Breast epithelium (tissue), 4 donors: ENCODE measurements at regions not wholly inside any gene's neighbourhood (a gene's known extent, or its start where the extent isn't known, plus 50 kb on each side); places are given as distances from the start of the nearest gene placed in this dataset.

Experiments used
- DNase-seq, 2 donors: peaks; one replicate each; pipeline ENCODE4 v3.0.0-alpha.2; 2019; ENCODE audit warnings: low spot score in 2 of 2
- H3K27ac ChIP-seq, 2 donors: fragments of 200-600 bp; sonication (generic) in 1 of 2; one replicate each; pipeline ENCODE4 v1.5.1; 2016 to 2019; ENCODE audit warnings: mild to moderate bottlenecking in 1 of 2
- H3K27me3 ChIP-seq, 2 donors: fragments of 200-600 bp; sonication (generic) in 1 of 2; one replicate each; pipeline versions ENCODE4 v1.5.1 to v1.6.0; 2017 to 2019; ENCODE audit warnings: control low read depth in 1 of 2, mild to moderate bottlenecking in 1 of 2
- H3K36me3 ChIP-seq: fragments of 200-600 bp; one replicate; pipeline ENCODE4 v1.5.1; 2019
- H3K4me1 ChIP-seq, 2 donors: fragments of 200-600 bp; sonication (generic); one replicate each; pipeline ENCODE4 v1.5.1; 2016 to 2019; ENCODE audit warnings: control low read depth in 1 of 2
- H3K4me3 ChIP-seq, 3 donors: fragments of 200-600 bp; sonication (generic); 1 replicate in 2 of 3; 2 replicates in 1 of 3; pipeline ENCODE4 v1.5.1; 2016 to 2019; ENCODE audit warnings: mild to moderate bottlenecking in 3 of 3, moderate library complexity in 2 of 3
- H3K9me3 ChIP-seq, 2 donors: fragments of 200-600 bp; sonication (generic) in 1 of 2; one replicate each; pipeline ENCODE4 v1.5.1; 2016 to 2019; ENCODE audit warnings: control low read depth in 1 of 2
- CTCF ChIP-seq, 3 donors: fragments of 450-650 bp; IDR thresholded peaks; one replicate each; pipeline ENCODE4 v1.5.1; 2016 to 2017; ENCODE audit warnings: antibody characterized with exemption in 3 of 3, mild to moderate bottlenecking in 3 of 3, moderate library complexity in 3 of 3
- POLR2A ChIP-seq: fragments of 450-650 bp; IDR thresholded peaks from one replicate; pipeline ENCODE4 v1.6.1; 2016; ENCODE audit warnings: antibody characterized with exemption, mild to moderate bottlenecking, moderate library complexity
- POLR2AphosphoS5 ChIP-seq, 3 donors: sonication (generic); formaldehyde crosslinking; IDR thresholded peaks; one replicate each; pipeline ENCODE4 v1.6.1; 2017; ENCODE audit warnings: antibody characterized with exemption in 3 of 3
- intact Hi-C: fragments of 100-400 bp; cut with DNase I; formaldehyde crosslinking; loops from one replicate; pipeline ENCODE4 v1.15.1; 2023; ENCODE audit warnings: low total_unique reads

DNA sequence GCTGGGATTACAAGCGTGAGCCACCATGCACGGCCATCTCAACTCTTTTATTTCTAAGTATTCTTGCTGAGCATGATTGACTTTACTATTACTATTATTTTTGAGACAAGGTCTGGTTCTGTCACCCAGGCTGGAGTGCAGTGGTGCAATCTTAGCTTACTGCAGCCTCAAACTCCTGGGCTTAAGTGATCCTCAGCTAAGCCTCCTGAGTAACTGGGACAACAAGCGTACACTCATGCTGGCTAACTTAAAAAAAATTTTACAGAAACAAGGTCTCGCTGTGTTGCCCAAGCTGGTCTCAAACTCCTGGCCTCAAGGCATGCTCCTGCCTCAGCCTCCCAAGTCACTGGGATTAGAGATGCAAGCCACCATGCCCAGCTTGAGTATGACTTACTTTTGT is 443.7 kb downstream of the ARHGEF28 start:
- Histone ChIP-seq H3K27me3 (no peaks in the 10 kb centered on the region), H3K4me3 (no peak overlapping the region), H3K9me3 (no peaks in the 10 kb centered on the region), H3K27ac (no peak overlapping the region), H3K36me3 (no peaks in the 10 kb centered on the region), H3K4me1 (no peaks in the 10 kb centered on the region)
- TF ChIP-seq CTCF (IDR thresholded peaks at IDR 0.05) (no peak), POLR2A (no peak), POLR2AphosphoS5 (IDR thresholded peaks at IDR 0.05) (no peak)
- no peak for DNase-seq
- intact Hi-C loops: no loop called here

DNA sequence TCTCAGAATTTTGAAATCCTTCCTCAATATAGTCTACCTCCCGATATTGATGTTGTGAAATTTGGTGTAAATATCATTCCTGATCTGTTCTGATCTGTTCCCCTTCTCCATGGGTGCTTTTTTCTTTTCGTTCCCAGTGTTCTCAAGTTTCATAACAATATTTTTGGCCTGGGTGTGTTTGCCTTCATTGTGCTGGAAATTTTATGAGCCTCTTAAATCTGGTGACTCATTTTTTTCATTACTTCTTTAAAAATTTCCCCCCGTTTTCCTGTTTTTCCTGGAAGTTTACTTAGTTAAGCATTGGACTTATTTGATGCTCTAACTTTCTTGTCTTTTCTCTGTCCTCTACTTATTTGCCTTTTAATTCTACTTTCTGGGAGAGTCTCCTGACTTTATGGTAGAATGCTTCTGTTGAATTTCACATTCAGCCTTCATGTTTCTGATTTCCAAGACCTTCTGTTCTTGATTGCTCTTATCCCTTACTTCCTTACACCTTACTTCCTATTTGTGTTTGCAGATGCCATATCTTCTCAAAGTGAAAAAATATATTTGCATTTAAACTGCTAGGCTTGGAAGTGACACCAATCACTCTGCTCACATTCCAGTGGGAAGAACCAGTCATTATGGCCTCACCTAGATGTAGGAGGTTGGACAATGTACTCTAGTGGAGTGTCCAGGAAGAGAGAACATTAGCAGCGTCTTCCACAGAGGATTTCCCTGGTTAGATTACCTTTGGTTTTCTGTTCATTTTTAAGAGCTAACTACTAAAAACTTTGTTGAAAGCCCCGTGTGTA is 441.9 kb downstream of the ARHGEF28 start:
- Histone ChIP-seq H3K27ac (no peak overlapping the region), H3K4me1 (no peaks in the 10 kb centered on the region), H3K4me3 (no peak overlapping the region), H3K9me3 (no peaks in the 10 kb centered on the region), H3K36me3 (no peaks in the 10 kb centered on the region), H3K27me3 (no peaks in the 10 kb centered on the region)
- no peak for DNase-seq
- intact Hi-C loops: no loop called here
- TF ChIP-seq POLR2A (no peak), POLR2AphosphoS5 (IDR thresholded peaks at IDR 0.05) (no peak), CTCF (IDR thresholded peaks at IDR 0.05) (no peak)

DNA sequence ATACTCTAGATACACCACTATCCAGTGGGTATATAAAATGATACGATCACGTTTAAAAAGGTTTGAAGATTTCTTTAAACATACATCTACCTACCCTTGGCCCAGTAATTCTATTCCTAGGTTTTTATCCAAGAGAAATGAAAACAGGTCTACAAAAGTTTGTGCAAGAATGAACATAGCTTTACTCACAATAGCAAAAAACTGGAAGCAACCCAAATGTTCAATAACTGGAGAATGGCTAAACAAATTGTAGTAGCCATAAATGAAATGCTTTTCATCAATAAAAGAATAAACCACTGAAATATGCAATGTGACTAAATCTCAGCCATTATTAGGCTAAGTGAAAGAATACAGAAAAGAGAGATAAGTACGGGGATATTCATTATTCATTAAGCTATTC is 438.9 kb downstream of the ARHGEF28 start:
- intact Hi-C loops: no loop called here
- no peaks in the 10 kb centered on the region for H3K9me3 ChIP-seq
- H3K36me3 ChIP-seq: no peaks in the 10 kb centered on the region
- no peak for TF ChIP-seq POLR2AphosphoS5 (IDR thresholded peaks at IDR 0.05)
- no peak for TF ChIP-seq CTCF (IDR thresholded peaks at IDR 0.05)
- no peak for TF ChIP-seq POLR2A
- no peak overlapping the region for H3K4me3 ChIP-seq
- H3K27me3 ChIP-seq: no peaks in the 10 kb centered on the region
- H3K27ac ChIP-seq: no peak overlapping the region
- no peaks in the 10 kb centered on the region for H3K4me1 ChIP-seq
- no peak for DNase-seq

GRCh38 chr5:74064225-74064624 is 438.2 kb downstream of the ARHGEF28 start:
- Histone ChIP-seq H3K9me3 (no peaks in the 10 kb centered on the region), H3K36me3 (no peaks in the 10 kb centered on the region), H3K27ac (no peak overlapping the region), H3K4me1 (no peaks in the 10 kb centered on the region), H3K27me3 (no peaks in the 10 kb centered on the region), H3K4me3 (no peak overlapping the region)
- intact Hi-C loops: no loop called here
- no peak for DNase-seq
- no peak for TF ChIP-seq POLR2A
- TF ChIP-seq CTCF (IDR thresholded peaks at IDR 0.05): no peak
- no peak for TF ChIP-seq POLR2AphosphoS5 (IDR thresholded peaks at IDR 0.05)

- DNase-seq: no peak
- TF ChIP-seq POLR2A (no peak), POLR2AphosphoS5 (IDR thresholded peaks at IDR 0.05) (no peak), CTCF (IDR thresholded peaks at IDR 0.05) (no peak)
- Histone ChIP-seq H3K4me3 (no peak overlapping the region), H3K36me3 (no peaks in the 10 kb centered on the region), H3K27me3 (no peaks in the 10 kb centered on the region), H3K27ac (no peak overlapping the region), H3K9me3 (no peaks in the 10 kb centered on the region), H3K4me1 (no peaks in the 10 kb centered on the region)
- intact Hi-C loops: no loop called here
Measured at GRCh38 chr5:74063821-74064220, 437.8 kb downstream of the ARHGEF28 start.
